WERI-Rb-1 (cell line): ENCODE measurements at regions not wholly inside any gene's neighbourhood (a gene's known extent, or its start where the extent isn't known, plus 50 kb on each side); places are given as distances from the start of the nearest gene placed in this dataset.

Experiments used
- DNase-seq: peaks from one replicate; pipeline ENCODE4 v3.0.0-alpha.2; 2020
- H3K27ac ChIP-seq: fragments of 250-450 bp; sonication (Bioruptor Pico); 2 replicates; pipeline ENCODE4 v1.5.1; 2020; ENCODE audit warnings: mild to moderate bottlenecking, moderate library complexity
- H3K27me3 ChIP-seq: fragments of 250-450 bp; sonication (Bioruptor Pico); 2 replicates; pipeline ENCODE4 v1.5.1; 2021; ENCODE audit warnings: mild to moderate bottlenecking, low read depth, moderate library complexity; ENCODE audit not compliant: insufficient read depth, severe bottlenecking
- H3K36me3 ChIP-seq: fragments of 250-450 bp; sonication (Bioruptor Pico); 2 replicates; pipeline ENCODE4 v1.5.1; 2020; ENCODE audit warnings: mild to moderate bottlenecking, moderate library complexity
- H3K4me3 ChIP-seq: 2 replicates; pipeline ENCODE4 v1.5.1; 2011; ENCODE audit warnings: low read depth, mild to moderate bottlenecking, control low read depth, low read length
- H3K9me3 ChIP-seq: fragments of 250-450 bp; sonication (Bioruptor Pico); 2 replicates; pipeline ENCODE4 v1.5.1; 2021; ENCODE audit warnings: mild to moderate bottlenecking, moderate library complexity; ENCODE audit not compliant: severe bottlenecking
- TF ChIP-seq, protein P1 (sequence below): IDR thresholded peaks from 2 replicates; pipeline ENCODE4 v1.5.1; 2011; ENCODE audit warnings: low read depth, mild to moderate bottlenecking, control low read depth, inconsistent platforms, low read length

DNA sequence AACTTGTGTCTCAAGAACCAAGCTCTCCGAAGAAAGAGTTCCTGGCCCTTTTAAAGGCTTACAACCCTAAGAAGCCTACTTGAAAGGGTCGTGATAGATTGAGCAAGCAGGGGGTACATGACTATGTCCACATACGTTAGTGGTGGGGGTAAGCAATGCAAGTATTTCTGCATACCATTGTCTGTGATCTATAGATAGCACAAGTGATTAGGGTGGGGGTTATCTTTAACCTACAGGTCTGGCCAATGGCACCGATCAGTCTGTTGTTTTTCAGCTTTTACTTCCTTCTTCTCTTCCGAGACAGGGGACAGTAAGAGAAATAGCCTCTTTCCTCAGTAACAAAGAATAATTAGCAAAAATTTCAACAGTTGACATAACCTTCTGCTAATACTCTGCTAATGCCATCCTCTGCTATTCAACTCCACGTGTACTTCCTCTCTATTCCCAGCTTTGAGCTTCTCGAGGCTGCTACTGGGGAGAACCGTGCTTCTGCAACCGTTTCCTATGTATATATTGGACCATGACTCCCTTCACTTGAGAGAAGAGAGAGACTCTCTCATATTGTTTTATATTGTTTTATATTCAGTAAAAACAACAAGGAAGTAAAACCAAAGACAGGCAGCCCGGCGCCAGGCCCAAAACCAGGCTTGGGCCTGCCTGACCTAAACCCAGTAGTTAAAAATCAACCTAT, 727.7 kb upstream of the NCAM2 start:
- Histone ChIP-seq H3K36me3 (no peaks in the 10 kb centered on the region), H3K4me3 (no peak overlapping the region), H3K27me3 (peaks cover 21% of the 10 kb centered on the region), H3K9me3 (no peaks in the 10 kb centered on the region), H3K27ac (no peak overlapping the region)
- TF ChIP-seq, protein P1, sequence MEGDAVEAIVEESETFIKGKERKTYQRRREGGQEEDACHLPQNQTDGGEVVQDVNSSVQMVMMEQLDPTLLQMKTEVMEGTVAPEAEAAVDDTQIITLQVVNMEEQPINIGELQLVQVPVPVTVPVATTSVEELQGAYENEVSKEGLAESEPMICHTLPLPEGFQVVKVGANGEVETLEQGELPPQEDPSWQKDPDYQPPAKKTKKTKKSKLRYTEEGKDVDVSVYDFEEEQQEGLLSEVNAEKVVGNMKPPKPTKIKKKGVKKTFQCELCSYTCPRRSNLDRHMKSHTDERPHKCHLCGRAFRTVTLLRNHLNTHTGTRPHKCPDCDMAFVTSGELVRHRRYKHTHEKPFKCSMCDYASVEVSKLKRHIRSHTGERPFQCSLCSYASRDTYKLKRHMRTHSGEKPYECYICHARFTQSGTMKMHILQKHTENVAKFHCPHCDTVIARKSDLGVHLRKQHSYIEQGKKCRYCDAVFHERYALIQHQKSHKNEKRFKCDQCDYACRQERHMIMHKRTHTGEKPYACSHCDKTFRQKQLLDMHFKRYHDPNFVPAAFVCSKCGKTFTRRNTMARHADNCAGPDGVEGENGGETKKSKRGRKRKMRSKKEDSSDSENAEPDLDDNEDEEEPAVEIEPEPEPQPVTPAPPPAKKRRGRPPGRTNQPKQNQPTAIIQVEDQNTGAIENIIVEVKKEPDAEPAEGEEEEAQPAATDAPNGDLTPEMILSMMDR, result no peak
- no peak for DNase-seq

DNA sequence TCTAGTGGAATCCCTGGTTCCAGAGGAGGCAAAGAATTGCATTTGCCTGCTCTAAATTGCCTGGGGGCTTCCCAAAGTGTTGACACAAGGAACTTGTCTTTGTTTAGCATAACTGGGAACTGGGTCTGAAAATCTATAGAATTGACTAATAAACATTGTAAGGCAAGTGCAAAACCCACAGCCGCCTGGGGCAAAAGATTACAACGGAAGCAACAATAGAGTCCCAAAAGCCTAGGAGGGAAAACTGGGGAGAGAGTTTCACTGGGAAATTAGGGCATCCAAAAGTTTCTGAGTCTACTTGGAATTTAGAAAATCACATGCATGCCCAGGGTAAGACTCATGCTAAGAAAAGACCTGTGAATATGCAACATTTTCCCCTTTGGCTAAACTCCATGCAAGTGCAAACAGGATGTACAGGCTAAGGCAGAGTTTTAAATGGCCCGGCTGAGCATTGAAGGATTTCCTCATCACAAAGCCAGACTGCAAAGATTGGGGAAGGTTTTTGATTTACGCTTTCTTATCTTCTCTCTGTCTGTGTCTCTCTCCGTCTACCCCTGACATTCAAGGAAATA, 725.3 kb upstream of the NCAM2 start:
- TF ChIP-seq, protein P1, result no peak
- Histone ChIP-seq H3K27ac (no peak overlapping the region), H3K4me3 (no peak overlapping the region), H3K36me3 (no peaks in the 10 kb centered on the region), H3K9me3 (no peaks in the 10 kb centered on the region), H3K27me3 (peaks cover 14% of the 10 kb centered on the region)
- DNase-seq, result no peak

DNA sequence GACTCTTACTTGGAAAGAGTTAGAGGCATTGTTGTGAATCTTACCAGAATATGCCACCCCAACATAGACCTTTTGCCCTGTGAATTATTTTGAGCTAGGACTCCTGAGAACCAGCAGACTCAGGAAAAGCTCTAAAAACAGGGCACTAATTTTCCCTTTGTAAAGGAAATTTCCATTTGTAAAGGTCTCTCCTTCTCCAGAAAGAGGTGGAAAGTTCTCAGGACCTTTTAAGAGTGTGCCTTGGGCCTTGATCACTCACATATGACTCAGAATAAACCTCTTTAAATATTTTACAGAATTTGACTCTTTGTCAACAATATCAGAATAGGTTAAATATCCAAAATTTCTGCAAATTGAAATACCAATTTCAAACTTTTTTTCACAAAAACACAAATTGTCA, 721.8 kb upstream of the NCAM2 start:
- H3K9me3 ChIP-seq, result no peaks in the 10 kb centered on the region
- TF ChIP-seq, protein P1, result no peak
- no peak overlapping the region for H3K4me3 ChIP-seq
- no peak for DNase-seq
- H3K27me3 ChIP-seq, result peaks cover 7% of the 10 kb centered on the region
- no peaks in the 10 kb centered on the region for H3K36me3 ChIP-seq
- H3K27ac ChIP-seq, result no peak overlapping the region

DNA sequence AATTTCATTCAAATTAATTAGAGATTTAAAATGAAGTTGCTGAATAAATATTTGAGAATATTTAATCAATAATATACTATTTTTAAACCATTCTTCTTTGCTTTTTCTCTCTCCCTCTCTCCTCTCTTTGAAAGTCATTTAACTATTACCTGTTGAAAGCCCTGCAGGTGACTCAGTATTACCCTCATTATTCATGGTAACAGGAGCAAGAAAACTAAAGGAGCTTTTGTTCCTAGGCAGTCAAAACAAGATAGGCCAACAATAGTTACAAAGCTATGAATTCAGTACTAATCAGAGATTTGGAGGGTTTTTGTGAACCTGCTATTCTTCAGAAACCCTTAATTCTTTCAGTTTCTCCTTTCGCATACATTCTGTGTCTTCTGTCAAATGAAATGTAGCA, 721.3 kb upstream of the NCAM2 start:
- Histone ChIP-seq H3K27ac (no peak overlapping the region), H3K36me3 (no peaks in the 10 kb centered on the region), H3K9me3 (no peaks in the 10 kb centered on the region), H3K27me3 (peaks cover 7% of the 10 kb centered on the region), H3K4me3 (no peak overlapping the region)
- DNase-seq, result no peak
- TF ChIP-seq, protein P1, result no peak

GRCh38 chr21:20283836-20284235, 714.4 kb upstream of the NCAM2 start:
- no peak overlapping the region for H3K4me3 ChIP-seq

More at GRCh38 chr21:20283836-20284235, 714.4 kb upstream of the NCAM2 start:
- Histone ChIP-seq H3K36me3 (no peaks in the 10 kb centered on the region), H3K27ac (no peak overlapping the region), H3K27me3 (no peaks in the 10 kb centered on the region), H3K9me3 (no peaks in the 10 kb centered on the region)
- TF ChIP-seq, protein P1, result no peak
- DNase-seq, result no peak
